HG03025 (cell line): ENCODE measurements at regions not wholly inside any gene's neighbourhood (a gene's known extent, or its start where the extent isn't known, plus 50 kb on each side); places are given as distances from the start of the nearest gene placed in this dataset.

ENCODE experiments used
- ATAC-seq: cut with Tn5 transposase; IDR thresholded peaks from one replicate; pipeline ENCODE4 v1.9.1; 2021; ENCODE audit warnings: mild to moderate bottlenecking, moderate library complexity; ENCODE audit not compliant: unreplicated experiment, low FRiP score

- no peak for ATAC-seq
Observed at GRCh38 chr1:82449506-82450057, 648.8 kb downstream of the ADGRL2 start.

- ATAC-seq: no peak
Observed at GRCh38 chr1:82446955-82447354, 646.2 kb downstream of the ADGRL2 start.

DNA sequence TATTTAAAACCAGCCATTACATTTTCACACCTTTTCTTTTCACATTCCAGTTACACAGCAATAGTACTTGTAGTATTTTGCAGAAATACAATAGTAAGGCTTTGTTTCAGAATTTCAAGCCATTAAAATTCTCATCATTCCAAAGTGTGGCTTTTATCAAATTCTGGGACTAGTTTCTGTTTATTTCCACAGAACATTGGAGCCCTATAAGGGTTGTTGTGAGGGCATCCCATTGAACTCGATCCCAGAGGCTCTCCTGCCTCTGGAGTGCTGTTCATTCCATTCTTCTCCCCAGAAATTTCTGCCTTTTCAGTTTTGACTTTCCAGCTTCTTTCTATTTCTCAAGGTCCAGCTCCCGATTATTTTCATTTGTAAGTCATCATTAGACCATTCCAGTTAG is 645.5 kb downstream of the ADGRL2 start:
- ATAC-seq: no peak

DNA sequence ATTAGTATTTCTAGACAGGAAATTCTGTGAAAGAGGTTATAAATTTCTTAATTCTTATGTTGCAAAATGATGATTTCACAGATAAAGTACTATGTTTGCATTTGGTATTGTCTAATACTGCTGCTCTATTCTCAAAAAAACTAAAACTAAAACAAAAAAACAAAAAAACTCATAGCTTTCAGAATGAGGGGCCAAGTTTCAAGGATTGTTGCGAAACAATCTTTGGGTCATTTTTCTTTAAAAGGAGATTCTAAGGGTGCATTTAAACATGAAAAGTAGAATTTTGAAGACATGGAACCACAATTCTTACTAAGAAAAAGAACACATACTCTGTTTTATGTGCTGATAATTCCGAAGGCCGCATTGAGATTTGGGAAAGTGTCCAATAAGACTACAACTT is 645.1 kb downstream of the ADGRL2 start:
- ATAC-seq: no peak

DNA sequence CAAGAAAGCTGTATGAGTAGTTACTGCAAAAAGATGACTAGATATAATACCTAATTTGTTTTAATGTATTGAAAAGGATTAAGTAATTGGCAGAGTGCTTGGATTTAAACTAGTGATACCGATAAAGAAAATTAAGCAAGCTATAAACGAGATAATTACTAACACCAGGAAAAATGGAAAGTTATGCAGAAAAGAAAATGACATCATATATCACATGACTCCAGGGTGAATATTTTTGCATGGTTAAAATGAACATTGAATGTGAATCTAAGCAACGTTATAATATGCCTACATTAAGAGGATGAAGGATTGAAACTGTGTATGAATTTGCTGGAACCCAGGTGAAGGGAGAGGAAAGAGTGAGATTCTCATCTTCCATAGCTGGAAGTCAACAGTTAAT is 644.4 kb downstream of the ADGRL2 start:
- no peak for ATAC-seq

DNA sequence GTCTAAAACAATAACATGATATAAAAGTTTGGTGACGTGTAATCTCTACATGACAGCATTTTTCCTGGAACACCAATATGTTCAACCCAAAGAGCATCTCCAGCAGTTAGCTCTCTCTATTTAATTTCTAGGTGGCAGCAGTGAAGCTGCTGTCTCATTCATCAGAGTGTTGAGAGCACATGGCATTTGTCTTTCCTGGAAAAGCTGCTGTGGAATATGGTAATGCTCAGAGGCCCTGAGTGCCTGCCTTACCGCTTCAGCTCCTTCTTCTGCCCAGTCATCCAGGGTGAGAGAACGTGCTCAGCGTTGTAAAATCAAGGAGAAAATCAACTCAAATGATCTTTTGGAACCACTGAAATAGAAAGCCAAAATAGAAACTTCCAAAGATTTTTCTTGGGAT is 640.7 kb downstream of the ADGRL2 start:
- ATAC-seq: no peak

DNA sequence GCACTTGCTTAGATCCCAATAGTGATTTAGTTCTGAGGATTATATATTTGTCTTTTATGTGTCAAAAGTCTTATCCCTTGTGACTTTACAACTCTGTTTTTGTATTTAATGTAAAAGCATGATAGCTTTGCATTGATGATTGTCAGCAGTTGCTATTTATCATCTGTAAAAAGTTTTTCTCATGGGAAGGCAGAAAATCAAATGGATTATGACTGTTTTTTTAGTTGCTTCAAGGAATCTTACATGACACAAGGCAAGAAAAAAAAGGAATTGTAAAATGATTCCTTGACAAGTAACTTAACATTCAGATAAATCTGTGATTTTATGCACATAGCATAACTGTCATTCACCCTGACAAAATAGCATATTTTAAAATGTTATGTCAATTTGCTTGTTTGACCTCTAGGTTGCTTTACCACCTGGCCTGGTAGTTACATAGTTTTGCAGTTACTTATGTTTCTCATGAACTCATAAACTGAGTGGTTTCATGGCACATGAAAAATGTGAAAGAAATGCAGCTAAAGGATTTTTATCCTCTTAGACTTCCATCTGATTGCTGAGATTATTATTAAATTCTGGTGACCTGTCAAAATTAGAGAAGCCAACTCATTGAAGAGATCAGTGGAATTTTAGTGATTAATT is 622.6 kb downstream of the ADGRL2 start:
- no peak for ATAC-seq

- no peak for ATAC-seq
Observed at GRCh38 chr1:82421782-82422181, 621.0 kb downstream of the ADGRL2 start.

DNA sequence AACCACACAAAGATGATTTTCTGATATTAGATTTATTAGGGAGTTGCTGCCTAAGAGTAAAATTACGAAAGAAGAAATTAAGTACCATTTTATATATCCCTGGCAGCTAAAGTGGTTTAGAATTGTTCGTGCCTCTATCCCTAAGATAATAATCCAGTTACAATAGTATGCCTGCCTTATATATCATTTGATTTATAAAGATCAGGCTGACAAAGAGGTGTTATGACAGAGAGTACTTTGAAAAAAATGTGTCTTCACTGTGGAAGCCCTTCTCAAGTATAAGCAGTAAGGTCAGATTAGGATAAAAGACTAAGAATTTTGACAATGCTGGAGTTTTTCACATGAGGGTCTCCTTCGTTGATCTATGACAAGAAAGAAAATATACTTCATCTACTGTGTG is 619.9 kb downstream of the ADGRL2 start:
- no peak for ATAC-seq

DNA sequence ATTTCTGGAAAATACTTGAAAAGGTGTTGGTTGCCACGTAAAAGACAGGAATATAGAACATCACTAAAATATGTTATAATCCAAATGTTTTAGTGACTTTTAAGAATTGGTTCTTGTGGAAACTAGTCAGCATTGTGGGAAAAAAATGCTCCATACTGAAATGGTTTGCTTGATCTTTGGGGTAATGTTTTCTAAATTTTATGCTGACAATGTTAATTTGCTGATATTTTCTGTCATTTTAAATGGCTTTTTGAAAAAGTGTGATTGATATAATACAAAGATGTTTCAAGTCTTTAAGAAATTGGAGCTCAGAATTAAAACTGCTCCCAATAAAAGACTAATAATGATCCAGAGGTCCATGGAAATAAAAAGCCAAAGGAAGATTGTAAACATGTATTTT is 610.9 kb downstream of the ADGRL2 start:
- ATAC-seq: no peak

GRCh38 chr1:82405333-82405732 is 604.6 kb downstream of the ADGRL2 start:
- no peak for ATAC-seq

DNA sequence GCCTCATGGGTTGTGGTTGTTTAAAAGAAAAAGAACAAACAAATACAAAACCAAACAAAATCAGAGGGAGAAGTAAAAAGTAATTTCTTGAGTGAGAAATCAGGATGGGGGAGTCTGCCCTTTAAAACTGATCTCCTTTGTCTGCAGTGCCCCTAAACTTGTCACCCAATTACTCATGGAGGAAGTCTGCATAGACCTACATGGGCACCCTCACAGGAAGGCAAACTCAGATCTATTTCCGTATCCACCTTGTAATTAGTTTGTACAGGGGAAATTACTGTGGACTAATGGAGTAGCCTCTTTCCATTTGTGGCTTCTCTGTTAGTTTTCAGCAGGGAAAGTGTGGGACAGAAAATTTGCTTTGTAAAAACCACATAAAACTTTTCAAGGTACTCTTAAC is 600.4 kb downstream of the ADGRL2 start:
- ATAC-seq: no peak

GRCh38 chr1:82400521-82400920 is 599.8 kb downstream of the ADGRL2 start:
- ATAC-seq: no peak

- ATAC-seq: no peak
Observed at GRCh38 chr1:82399093-82399492, 598.4 kb downstream of the ADGRL2 start.

GRCh38 chr1:82398357-82398756 is 597.6 kb downstream of the ADGRL2 start:
- ATAC-seq: no peak

DNA sequence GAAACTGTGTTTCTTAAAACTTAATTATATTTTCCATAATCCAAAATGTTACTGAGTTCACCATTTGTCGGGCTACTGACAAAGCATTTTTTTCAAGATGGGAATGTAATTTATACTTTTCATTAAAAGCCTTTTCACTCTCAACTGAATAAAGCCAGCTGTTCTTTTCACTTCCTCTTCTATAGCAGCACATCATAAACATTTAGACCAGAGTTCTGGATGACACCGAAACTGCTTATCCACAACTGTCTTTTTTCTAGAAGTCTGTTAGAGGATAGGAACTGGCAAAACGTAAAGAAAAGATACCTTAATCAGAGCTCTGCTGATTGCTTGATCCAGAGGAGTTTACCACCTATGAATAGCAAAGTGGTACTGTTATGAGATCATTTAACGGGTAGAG is 594.7 kb downstream of the ADGRL2 start:
- ATAC-seq: peak; percentile 41

- no peak for ATAC-seq
Observed at GRCh38 chr1:82392946-82393345, 592.2 kb downstream of the ADGRL2 start.

GRCh38 chr1:82392513-82392912 is 591.8 kb downstream of the ADGRL2 start:
- no peak for ATAC-seq

DNA sequence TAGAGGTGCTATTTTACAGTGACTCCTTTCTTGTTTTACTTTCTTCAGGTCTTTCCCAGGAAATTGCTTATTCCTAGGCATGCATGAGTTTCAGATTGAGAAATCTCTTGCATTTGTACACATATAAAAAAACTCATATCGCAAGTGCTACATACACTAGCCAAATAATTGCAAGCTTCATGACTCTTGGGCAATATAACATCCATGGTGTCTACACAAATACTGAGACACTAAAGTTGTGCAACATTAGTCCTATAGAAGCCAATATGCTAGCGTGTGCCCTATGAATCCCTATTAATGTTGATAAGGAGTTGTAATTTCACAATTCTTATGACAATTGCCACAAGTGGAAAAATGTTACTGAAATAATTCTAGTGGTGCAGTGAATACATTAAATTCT is 591.0 kb downstream of the ADGRL2 start:
- no peak for ATAC-seq

- ATAC-seq: no peak
Observed at GRCh38 chr1:82390627-82391026, 589.9 kb downstream of the ADGRL2 start.

DNA sequence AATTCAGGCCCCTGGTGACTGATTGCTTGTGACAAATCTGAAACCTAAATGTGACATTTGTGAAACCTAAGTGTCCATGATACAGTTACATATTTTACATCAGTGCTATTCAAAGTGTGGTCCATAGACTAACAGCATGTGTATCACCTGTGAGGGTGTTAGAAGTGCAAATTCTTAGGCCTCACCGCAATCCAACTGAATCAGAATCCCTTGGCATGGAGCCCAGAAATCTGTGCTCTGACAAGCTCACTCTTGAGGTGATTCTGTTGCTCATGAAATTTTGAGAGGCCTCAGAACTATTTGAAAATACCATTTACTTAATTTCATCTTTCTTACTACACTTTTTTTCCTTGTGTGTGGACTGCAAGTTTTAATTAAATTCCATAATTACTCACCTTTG is 587.9 kb downstream of the ADGRL2 start:
- ATAC-seq: no peak

DNA sequence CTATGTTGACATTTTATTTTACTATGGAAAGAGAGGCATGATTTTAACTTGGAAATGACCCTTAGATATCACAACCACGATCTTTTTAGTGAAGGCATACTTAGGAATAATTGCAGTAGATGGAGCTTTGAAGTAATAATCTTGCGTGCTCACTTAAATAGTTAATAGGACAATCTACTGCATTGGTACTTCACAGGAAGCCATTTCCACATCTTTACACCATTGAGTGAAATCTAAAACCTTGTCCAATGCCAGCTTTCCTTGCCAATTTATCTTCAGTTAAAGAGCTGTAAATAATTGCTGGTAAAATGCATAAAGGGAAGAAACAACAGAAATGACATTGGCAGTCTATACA is 586.3 kb downstream of the ADGRL2 start:
- no peak for ATAC-seq
